Epithelial cell of esophagus (primary cell): ENCODE measurements at regions not wholly inside any gene's neighbourhood (a gene's known extent, or its start where the extent isn't known, plus 50 kb on each side); places are given as distances from the start of the nearest gene placed in this dataset.
"Not testable (repeated sequence)": the region's sequence is repeated elsewhere in the genome, so short reads cannot be mapped to it uniquely, and the experiment has no call there.

Source experiments
- DNase-seq: peaks from one replicate; pipeline ENCODE4 v3.0.0; 2010; ENCODE audit warnings: low read depth
- H3K4me3 ChIP-seq: 2 replicates; pipeline ENCODE4 v1.5.1; 2011; ENCODE audit warnings: mild to moderate bottlenecking, low read length, control low read depth
- CTCF ChIP-seq: IDR thresholded peaks from 2 replicates; pipeline ENCODE4 v1.5.1; 2011; ENCODE audit warnings: low read depth, mild to moderate bottlenecking, low read length, control low read depth, inconsistent platforms; ENCODE audit not compliant: insufficient read depth; ENCODE audit errors: missing control alignments

DNA sequence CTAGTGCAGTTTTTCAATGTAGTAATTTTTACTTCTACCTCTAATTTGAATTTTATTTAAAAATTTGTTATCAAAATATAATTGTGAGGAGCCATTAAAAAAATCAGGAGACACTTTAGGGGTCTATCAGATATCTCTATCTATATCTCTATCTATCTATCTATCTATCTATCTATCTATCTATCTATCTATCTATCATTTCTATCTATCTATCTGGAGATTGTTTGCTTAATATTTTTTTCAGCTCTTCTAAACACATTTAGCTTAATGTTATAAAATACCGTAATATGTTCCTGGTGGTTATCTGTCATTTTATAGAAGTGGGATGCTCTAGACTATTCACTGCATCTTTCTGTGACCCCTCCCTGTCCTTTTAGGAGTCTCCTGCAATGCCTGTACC, 193.7 kb upstream of the P2RY1 start:
- no peak for DNase-seq
- no peak overlapping the region for H3K4me3 ChIP-seq
- no peak for TF ChIP-seq CTCF

DNA sequence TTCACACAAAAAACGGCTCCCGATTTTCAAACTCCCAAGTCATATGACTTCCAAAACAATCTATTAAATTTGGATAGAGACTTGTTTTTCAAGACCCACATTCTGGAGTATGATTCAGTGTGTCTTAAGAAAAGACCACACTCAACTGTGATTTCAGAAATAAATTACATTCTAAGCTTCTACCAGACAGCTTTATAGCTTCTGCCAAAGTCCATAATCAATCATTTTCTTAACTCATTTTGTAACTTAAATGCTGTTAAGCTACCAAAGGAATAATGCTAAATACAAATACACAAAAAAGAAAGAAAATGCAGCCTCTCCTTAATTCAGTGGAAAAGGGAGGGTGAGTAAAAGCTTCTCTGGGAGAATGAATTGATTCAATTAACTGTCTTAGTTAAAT, 192.3 kb upstream of the P2RY1 start:
- DNase-seq, result no peak
- no peak overlapping the region for H3K4me3 ChIP-seq
- TF ChIP-seq CTCF, result no peak

- no peak overlapping the region for H3K4me3 ChIP-seq
- DNase-seq, result no peak
- TF ChIP-seq CTCF, result no peak
Observed at GRCh38 chr3:152644478-152644877, 190.5 kb upstream of the P2RY1 start.

GRCh38 chr3:152646004-152646403, 188.9 kb upstream of the P2RY1 start:
- DNase-seq, result no peak
- no peak overlapping the region for H3K4me3 ChIP-seq
- TF ChIP-seq CTCF, result no peak

- no peak for DNase-seq
- no peak overlapping the region for H3K4me3 ChIP-seq
- no peak for TF ChIP-seq CTCF
Observed at GRCh38 chr3:152650177-152650576, 184.8 kb upstream of the P2RY1 start.

GRCh38 chr3:152650923-152651322, 184.0 kb upstream of the P2RY1 start:
- DNase-seq, H3K4me3 ChIP-seq: not testable (repeated sequence)

- no peak for DNase-seq
- no peak overlapping the region for H3K4me3 ChIP-seq
- no peak for TF ChIP-seq CTCF
Observed at GRCh38 chr3:152656214-152656971, 178.5 kb upstream of the P2RY1 start.

DNA sequence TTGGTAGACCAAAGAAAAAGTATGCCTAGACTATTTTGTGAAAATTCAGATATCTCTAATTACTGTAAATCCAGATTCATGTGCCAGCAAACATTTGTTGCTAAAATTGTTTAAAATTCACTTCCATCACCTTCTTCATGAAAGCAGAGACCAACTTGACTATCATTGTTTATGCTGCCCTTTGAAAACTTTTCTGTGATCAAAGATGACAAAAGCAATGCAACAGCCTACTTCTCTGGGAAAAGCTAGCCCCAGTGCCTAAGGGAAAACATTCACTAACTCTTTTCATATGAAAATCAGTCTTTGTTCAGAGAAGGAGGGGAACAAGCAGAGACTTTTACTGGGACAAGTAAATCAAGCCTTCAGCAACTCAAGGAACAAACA, 178.0 kb upstream of the P2RY1 start:
- no peak for TF ChIP-seq CTCF
- H3K4me3 ChIP-seq, result no peak overlapping the region
- no peak for DNase-seq
